ENCODE measurements at regions not wholly inside any gene's neighbourhood (a gene's known extent, or its start where the extent isn't known, plus 50 kb on each side); places are given as distances from the start of the nearest gene placed in this dataset.
"Not testable (repeated sequence)": the region's sequence is repeated elsewhere in the genome, so short reads cannot be mapped to it uniquely, and the experiment has no call there.

GRCh38 chr9:129309041-129309430 is 131.0 kb upstream of the IER5L start:
- no peak overlapping the region for H3K9ac ChIP-seq (ENCODE audit: low read length in 5 of 5)
- no peaks in the 10 kb centered on the region for H3K36me3 ChIP-seq (ENCODE audit: control insufficient read depth in 5 of 5, insufficient read depth in 5 of 5, low read length in 5 of 5)
- no peak overlapping the region for H3K27ac ChIP-seq (ENCODE audit: low read depth, low read length)
- peaks cover 0 to 8% (median 0%) of the 10 kb centered on the region in 5 donors for H3K9me3 ChIP-seq (ENCODE audit: control insufficient read depth in 5 of 5, low read length in 5 of 5)
- H3K4me1 ChIP-seq (ENCODE audit: control insufficient read depth in 5 of 5, insufficient read depth in 5 of 5, low read length in 5 of 5), result no peaks in the 10 kb centered on the region
- no peak overlapping the region for H3K4me3 ChIP-seq (ENCODE audit: low read depth in 1 of 5, low read length in 5 of 5)
- no peaks in the 10 kb centered on the region for H3K27me3 ChIP-seq (ENCODE audit: control insufficient read depth in 5 of 5, insufficient read depth in 4 of 5, low read length in 5 of 5)

GRCh38 chr9:129307227-129307970 is 129.3 kb upstream of the IER5L start:
- H3K27ac ChIP-seq (ENCODE audit: low read depth, low read length), result no peak overlapping the region
- H3K4me3 ChIP-seq (ENCODE audit: low read depth in 1 of 5, low read length in 5 of 5), result no peak overlapping the region
- no peaks in the 10 kb centered on the region for H3K4me1 ChIP-seq (ENCODE audit: control insufficient read depth in 5 of 5, insufficient read depth in 5 of 5, low read length in 5 of 5)
- no peaks in the 10 kb centered on the region for H3K36me3 ChIP-seq (ENCODE audit: control insufficient read depth in 5 of 5, insufficient read depth in 5 of 5, low read length in 5 of 5)
- H3K9me3 ChIP-seq (ENCODE audit: control insufficient read depth in 5 of 5, low read length in 5 of 5), result peaks cover 0 to 8% (median 0%) of the 10 kb centered on the region in 5 donors
- no peaks in the 10 kb centered on the region for H3K27me3 ChIP-seq (ENCODE audit: control insufficient read depth in 5 of 5, insufficient read depth in 4 of 5, low read length in 5 of 5)
- H3K9ac ChIP-seq (ENCODE audit: low read length in 5 of 5), result no peak overlapping the region

- H3K9me3 ChIP-seq (ENCODE audit: control insufficient read depth in 5 of 5, low read length in 5 of 5), result peaks cover 0 to 8% (median 0%) of the 10 kb centered on the region in 5 donors
- no peaks in the 10 kb centered on the region for H3K36me3 ChIP-seq (ENCODE audit: control insufficient read depth in 5 of 5, insufficient read depth in 5 of 5, low read length in 5 of 5)
- no peak overlapping the region for H3K9ac ChIP-seq (ENCODE audit: low read length in 5 of 5)
- H3K27me3 ChIP-seq (ENCODE audit: control insufficient read depth in 5 of 5, insufficient read depth in 4 of 5, low read length in 5 of 5), result no peaks in the 10 kb centered on the region
- no peak overlapping the region for H3K4me3 ChIP-seq (ENCODE audit: low read depth in 1 of 5, low read length in 5 of 5)
- no peak overlapping the region for H3K27ac ChIP-seq (ENCODE audit: low read depth, low read length)
- H3K4me1 ChIP-seq (ENCODE audit: control insufficient read depth in 5 of 5, insufficient read depth in 5 of 5, low read length in 5 of 5), result no peaks in the 10 kb centered on the region
Observed at GRCh38 chr9:129306318-129306973, 128.4 kb upstream of the IER5L start.

- no peaks in the 10 kb centered on the region for H3K27me3 ChIP-seq (ENCODE audit: control insufficient read depth in 5 of 5, insufficient read depth in 4 of 5, low read length in 5 of 5)
- no peak overlapping the region for H3K9ac ChIP-seq (ENCODE audit: low read length in 5 of 5)
Observed at GRCh38 chr9:129305246-129305645, 127.2 kb upstream of the IER5L start.

GRCh38 chr9:129301941-129302340 is 123.9 kb upstream of the IER5L start:
- H3K9me3 ChIP-seq (ENCODE audit: control insufficient read depth in 5 of 5, low read length in 5 of 5), result no peaks in the 10 kb centered on the region
- H3K9ac ChIP-seq (ENCODE audit: low read length in 5 of 5), result no peak overlapping the region
- no peak overlapping the region for H3K4me3 ChIP-seq (ENCODE audit: low read depth in 1 of 5, low read length in 5 of 5)
- no peaks in the 10 kb centered on the region for H3K27me3 ChIP-seq (ENCODE audit: control insufficient read depth in 5 of 5, insufficient read depth in 4 of 5, low read length in 5 of 5)
- H3K27ac ChIP-seq (ENCODE audit: low read depth, low read length), result no peak overlapping the region
- no peaks in the 10 kb centered on the region for H3K36me3 ChIP-seq (ENCODE audit: control insufficient read depth in 5 of 5, insufficient read depth in 5 of 5, low read length in 5 of 5)
- no peaks in the 10 kb centered on the region for H3K4me1 ChIP-seq (ENCODE audit: control insufficient read depth in 5 of 5, insufficient read depth in 5 of 5, low read length in 5 of 5)

More at GRCh38 chr9:129305246-129305645, 127.2 kb upstream of the IER5L start:
- Histone ChIP-seq H3K4me1 (ENCODE audit: control insufficient read depth in 5 of 5, insufficient read depth in 5 of 5, low read length in 5 of 5) (no peaks in the 10 kb centered on the region), H3K36me3 (ENCODE audit: control insufficient read depth in 5 of 5, insufficient read depth in 5 of 5, low read length in 5 of 5) (no peaks in the 10 kb centered on the region), H3K9me3 (ENCODE audit: control insufficient read depth in 5 of 5, low read length in 5 of 5) (peaks cover 0 to 6% (median 0%) of the 10 kb centered on the region in 5 donors), H3K4me3 (ENCODE audit: low read depth in 1 of 5, low read length in 5 of 5) (no peak overlapping the region), H3K27ac (ENCODE audit: low read depth, low read length) (no peak overlapping the region)

GRCh38 chr9:129296195-129296594 is 118.1 kb upstream of the IER5L start:
- H3K27ac ChIP-seq (ENCODE audit: low read depth, low read length); H3K4me3 ChIP-seq (ENCODE audit: low read depth in 1 of 5, low read length in 5 of 5); H3K27me3 ChIP-seq (ENCODE audit: control insufficient read depth in 5 of 5, insufficient read depth in 4 of 5, low read length in 5 of 5); H3K9ac ChIP-seq (ENCODE audit: low read length in 5 of 5); H3K4me1 ChIP-seq (ENCODE audit: control insufficient read depth in 5 of 5, insufficient read depth in 5 of 5, low read length in 5 of 5); H3K36me3 ChIP-seq (ENCODE audit: control insufficient read depth in 5 of 5, insufficient read depth in 5 of 5, low read length in 5 of 5); H3K9me3 ChIP-seq (ENCODE audit: control insufficient read depth in 5 of 5, low read length in 5 of 5): not testable (repeated sequence)

GRCh38 chr9:129291041-129291501 is 113.0 kb upstream of the IER5L start:
- no peak overlapping the region for H3K9ac ChIP-seq (ENCODE audit: low read length in 5 of 5)
- H3K4me1 ChIP-seq (ENCODE audit: control insufficient read depth in 5 of 5, insufficient read depth in 5 of 5, low read length in 5 of 5), result no peaks in the 10 kb centered on the region
- H3K9me3 ChIP-seq (ENCODE audit: control insufficient read depth in 5 of 5, low read length in 5 of 5), result peaks cover 0 to 5% (median 0%) of the 10 kb centered on the region in 5 donors
- no peak overlapping the region for H3K27ac ChIP-seq (ENCODE audit: low read depth, low read length)
- H3K27me3 ChIP-seq (ENCODE audit: control insufficient read depth in 5 of 5, insufficient read depth in 4 of 5, low read length in 5 of 5), result no peaks in the 10 kb centered on the region
- no peaks in the 10 kb centered on the region for H3K36me3 ChIP-seq (ENCODE audit: control insufficient read depth in 5 of 5, insufficient read depth in 5 of 5, low read length in 5 of 5)
- H3K4me3 ChIP-seq (ENCODE audit: low read depth in 1 of 5, low read length in 5 of 5), result no peak overlapping the region

- peaks cover 0 to under 1% (median 0%) of the 10 kb centered on the region in 5 donors for H3K9me3 ChIP-seq (ENCODE audit: control insufficient read depth in 5 of 5, low read length in 5 of 5)
- no peak overlapping the region for H3K4me3 ChIP-seq (ENCODE audit: low read depth in 1 of 5, low read length in 5 of 5)
- no peak overlapping the region for H3K27ac ChIP-seq (ENCODE audit: low read depth, low read length)
- H3K36me3 ChIP-seq (ENCODE audit: control insufficient read depth in 5 of 5, insufficient read depth in 5 of 5, low read length in 5 of 5), result no peaks in the 10 kb centered on the region
- no peak overlapping the region for H3K9ac ChIP-seq (ENCODE audit: low read length in 5 of 5)
- H3K4me1 ChIP-seq (ENCODE audit: control insufficient read depth in 5 of 5, insufficient read depth in 5 of 5, low read length in 5 of 5), result no peaks in the 10 kb centered on the region
- H3K27me3 ChIP-seq (ENCODE audit: control insufficient read depth in 5 of 5, insufficient read depth in 4 of 5, low read length in 5 of 5), result no peaks in the 10 kb centered on the region
Observed at GRCh38 chr9:129290606-129291005, 112.5 kb upstream of the IER5L start.

GRCh38 chr9:129289883-129290282 is 111.8 kb upstream of the IER5L start:
- H3K27me3 ChIP-seq (ENCODE audit: control insufficient read depth in 5 of 5, insufficient read depth in 4 of 5, low read length in 5 of 5), result no peaks in the 10 kb centered on the region

GRCh38 chr9:129289131-129289731 is 111.2 kb upstream of the IER5L start:
- Histone ChIP-seq H3K27ac (ENCODE audit: low read depth, low read length) (no peak overlapping the region), H3K9ac (ENCODE audit: low read length in 5 of 5) (no peak overlapping the region), H3K9me3 (ENCODE audit: control insufficient read depth in 5 of 5, low read length in 5 of 5) (no peaks in the 10 kb centered on the region), H3K36me3 (ENCODE audit: control insufficient read depth in 5 of 5, insufficient read depth in 5 of 5, low read length in 5 of 5) (no peaks in the 10 kb centered on the region), H3K4me1 (ENCODE audit: control insufficient read depth in 5 of 5, insufficient read depth in 5 of 5, low read length in 5 of 5) (no peaks in the 10 kb centered on the region), H3K4me3 (ENCODE audit: low read depth in 1 of 5, low read length in 5 of 5) (no peak overlapping the region), H3K27me3 (ENCODE audit: control insufficient read depth in 5 of 5, insufficient read depth in 4 of 5, low read length in 5 of 5) (no peaks in the 10 kb centered on the region)

More at GRCh38 chr9:129289883-129290282, 111.8 kb upstream of the IER5L start:
- no peak overlapping the region for H3K4me3 ChIP-seq (ENCODE audit: low read depth in 1 of 5, low read length in 5 of 5)
- no peak overlapping the region for H3K9ac ChIP-seq (ENCODE audit: low read length in 5 of 5)
- no peak overlapping the region for H3K27ac ChIP-seq (ENCODE audit: low read depth, low read length)
- no peaks in the 10 kb centered on the region for H3K4me1 ChIP-seq (ENCODE audit: control insufficient read depth in 5 of 5, insufficient read depth in 5 of 5, low read length in 5 of 5)
- no peaks in the 10 kb centered on the region for H3K36me3 ChIP-seq (ENCODE audit: control insufficient read depth in 5 of 5, insufficient read depth in 5 of 5, low read length in 5 of 5)
- no peaks in the 10 kb centered on the region for H3K9me3 ChIP-seq (ENCODE audit: control insufficient read depth in 5 of 5, low read length in 5 of 5)
